SKM-1 (cell line): ENCODE measurements at regions not wholly inside any gene's neighbourhood (a gene's known extent, or its start where the extent isn't known, plus 50 kb on each side); places are given as distances from the start of the nearest gene placed in this dataset.

Experiments used
- DNase-seq: peaks from one replicate; lab custom pipeline; 2025; ENCODE audit not compliant: unreplicated experiment; lab: John Stamatoyannopoulos, UW

DNA sequence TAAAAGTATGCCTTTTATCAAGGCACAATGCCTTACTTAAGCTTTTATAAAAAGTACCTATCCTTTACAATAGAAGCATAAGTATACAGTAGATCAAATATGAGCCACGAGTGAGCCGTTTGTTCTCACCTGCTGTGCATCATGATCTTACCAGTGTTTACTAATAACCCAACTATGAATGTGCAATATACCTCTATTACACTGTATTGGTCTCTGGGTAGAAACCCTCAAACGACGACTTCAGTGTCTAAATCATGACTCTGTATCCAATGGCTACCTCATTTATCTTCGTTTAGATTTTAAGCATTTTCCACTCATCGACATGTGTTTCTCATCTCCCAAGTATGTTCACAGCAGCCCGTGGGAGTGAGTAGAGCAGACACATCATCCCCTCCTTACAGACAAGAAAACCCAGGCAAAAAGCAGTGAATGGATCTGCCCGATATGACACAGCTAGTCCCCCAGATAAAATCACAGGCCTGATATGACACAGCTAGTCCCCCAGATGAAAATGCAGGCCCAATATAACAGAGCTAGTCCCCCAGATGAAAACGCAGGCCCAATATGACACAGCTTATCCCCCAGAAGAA is 279.8 kb downstream of the TNS1 start:
- DNase-seq, result no peak

DNA sequence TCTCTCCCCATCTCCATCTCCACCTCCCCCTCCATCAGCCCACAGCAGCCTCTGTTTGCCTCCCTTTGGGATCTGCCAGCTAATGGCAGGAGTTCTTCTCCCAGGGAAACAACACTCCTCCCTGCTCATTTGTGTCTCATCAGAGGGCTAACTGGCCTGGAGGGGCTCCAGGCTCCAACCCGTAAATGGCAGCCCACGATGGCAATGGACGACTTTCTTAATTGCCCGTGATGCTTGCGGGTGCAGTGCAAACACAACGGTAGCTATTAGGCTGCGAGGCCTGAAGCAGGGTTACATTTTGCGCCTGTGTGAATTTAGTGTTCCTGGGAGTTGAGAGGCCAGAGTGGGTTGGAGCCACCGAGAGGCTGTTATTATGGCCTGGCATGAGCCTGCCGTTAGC is 285.1 kb downstream of the TNS1 start:
- no peak for DNase-seq

DNA sequence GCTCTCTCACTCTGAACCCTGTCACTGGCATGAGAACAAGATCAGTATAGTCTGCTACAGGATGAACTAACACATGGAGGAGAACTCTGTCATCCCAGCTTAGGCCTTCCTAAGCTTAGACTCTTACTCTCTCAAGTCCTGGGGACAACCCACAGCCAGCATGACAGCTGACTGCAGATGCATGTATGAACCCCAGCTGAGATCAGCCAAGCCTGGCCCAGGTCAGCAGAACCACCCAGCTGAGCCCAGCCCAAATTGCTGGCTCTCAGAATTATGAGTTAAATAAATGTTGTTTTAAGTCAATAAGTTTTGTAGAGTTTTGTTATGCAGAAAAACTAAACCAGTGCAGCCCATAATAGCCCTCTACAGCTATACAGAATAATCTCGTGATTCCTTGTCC is 287.3 kb downstream of the TNS1 start:
- no peak for DNase-seq

DNA sequence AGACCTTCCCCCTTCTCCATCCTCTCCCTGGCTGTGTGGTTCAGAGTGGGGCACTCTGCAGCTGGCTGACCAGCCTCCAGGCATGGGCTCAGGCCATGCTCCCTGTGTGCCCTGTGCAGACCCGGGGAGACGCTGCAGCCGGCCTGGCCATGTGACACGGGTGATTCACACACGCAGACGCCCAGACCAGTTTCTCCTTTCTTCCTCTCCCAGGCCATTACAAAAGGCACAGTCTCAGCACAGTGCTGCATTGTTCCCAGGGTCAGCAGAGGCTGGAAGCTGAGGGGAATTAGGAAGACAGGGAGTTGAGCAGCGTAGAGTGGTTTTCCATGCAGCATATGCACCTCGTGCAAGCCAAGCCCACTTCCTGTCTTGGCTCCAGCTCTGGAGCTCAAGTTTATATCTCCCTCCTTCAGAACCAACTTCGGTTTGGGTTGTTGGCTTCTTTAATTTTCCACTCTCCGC is 288.5 kb downstream of the TNS1 start:
- no peak for DNase-seq

DNA sequence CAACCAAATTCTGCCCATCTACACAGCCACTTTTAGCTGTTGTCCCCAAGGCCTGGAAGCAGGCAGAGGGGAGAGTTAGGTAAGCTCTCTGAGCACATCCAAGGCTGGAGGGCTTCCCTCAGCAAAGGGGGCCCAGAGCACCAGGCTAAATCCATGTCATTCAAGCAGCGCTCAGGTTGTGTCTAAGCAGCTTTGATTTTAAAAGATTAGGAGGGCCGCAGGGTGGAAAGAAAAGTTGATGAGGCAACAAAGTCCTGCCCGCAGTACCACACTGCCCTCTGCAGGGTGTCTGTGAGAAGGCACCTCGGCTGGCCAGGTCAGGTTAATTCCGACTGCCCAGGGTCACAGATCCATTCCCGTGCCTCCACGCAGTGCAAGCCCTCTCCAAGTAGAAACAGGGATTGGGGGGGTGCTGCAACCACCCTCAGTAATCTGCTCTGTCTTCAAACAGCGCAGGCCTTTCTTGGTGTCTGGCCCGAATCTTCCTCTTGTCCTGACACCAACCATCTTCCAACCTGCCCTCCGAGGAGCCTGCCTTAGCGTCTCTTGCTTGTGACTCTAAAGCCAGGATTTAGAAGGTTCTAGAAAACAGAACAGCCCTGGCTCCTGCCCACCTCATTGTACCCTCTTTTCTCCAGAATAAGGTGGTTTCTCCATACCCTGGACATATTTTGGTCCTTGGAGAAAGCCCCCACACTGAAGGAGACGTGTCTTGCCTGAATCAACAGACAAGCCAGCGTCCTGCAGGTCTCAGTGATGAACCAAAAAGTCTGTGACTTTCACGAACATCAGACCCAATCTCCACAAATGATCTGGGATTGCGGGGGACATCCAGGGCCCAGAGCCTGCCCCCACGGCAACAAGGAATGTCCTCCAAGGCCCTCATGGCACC is 289.2 kb downstream of the TNS1 start:
- DNase-seq, result peak; percentile 35

DNA sequence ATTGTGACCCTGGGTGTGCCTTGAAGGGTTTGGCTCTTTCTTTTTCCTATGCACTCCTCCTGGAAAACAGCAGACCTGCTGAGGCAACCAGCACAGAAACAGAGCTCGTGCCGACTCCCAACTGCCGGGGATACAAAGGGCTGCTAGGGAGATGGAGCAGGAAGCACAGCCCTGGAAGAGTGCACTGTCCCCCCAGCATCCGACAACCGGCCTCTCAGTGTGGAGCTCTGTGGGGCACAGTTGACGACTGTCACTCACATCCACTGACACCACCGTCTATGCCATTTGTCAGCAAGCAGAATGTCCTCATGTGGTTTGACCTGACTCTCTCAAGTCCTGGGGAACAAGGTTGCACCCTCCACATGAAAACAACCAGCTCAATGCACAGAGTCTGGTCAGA is 290.4 kb downstream of the TNS1 start:
- no peak for DNase-seq

DNA sequence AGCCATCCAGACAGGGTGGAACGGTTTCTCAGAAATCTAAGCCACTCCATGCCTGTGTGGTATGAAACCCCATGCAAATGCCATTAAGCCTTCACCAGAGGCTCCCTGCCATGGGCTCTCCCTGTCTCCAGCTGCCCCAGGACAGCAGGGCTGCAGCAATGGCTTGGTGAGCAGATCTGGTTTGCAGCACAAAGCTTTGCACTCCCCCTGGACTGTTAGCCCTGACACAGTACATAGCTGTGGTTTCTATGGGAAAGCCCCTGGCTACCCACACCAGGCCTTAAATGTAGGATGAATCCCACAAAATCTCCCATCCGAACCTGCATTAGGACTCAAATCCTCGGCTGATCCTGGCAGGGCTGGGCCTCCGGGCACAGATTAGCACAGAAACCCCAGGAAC is 291.6 kb downstream of the TNS1 start:
- DNase-seq, result no peak

DNA sequence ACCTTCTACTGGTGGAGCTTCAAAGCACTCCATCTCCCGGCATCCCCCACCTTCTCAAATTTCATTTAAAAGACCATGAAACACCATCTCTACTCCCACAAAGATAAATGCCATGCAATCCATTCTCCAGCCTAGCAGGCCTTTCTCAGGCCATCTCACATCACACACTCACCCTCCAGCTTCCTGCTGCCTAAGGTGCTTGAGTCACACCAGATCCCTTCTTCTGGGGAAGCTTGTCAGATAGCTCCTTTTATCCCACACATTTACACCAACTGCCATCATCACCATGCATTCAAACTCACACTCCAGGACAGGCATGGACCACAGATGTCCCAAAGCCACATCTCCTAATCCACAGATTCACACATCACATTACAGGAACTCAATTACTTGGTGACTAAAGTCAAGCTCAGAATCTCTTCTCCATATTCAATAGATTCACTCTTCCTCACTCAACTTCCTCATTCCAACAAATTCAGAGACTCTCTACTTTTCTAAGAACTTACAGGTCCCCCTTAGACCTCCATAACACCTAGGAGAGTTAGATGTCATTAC is 292.5 kb downstream of the TNS1 start:
- DNase-seq, result no peak

DNA sequence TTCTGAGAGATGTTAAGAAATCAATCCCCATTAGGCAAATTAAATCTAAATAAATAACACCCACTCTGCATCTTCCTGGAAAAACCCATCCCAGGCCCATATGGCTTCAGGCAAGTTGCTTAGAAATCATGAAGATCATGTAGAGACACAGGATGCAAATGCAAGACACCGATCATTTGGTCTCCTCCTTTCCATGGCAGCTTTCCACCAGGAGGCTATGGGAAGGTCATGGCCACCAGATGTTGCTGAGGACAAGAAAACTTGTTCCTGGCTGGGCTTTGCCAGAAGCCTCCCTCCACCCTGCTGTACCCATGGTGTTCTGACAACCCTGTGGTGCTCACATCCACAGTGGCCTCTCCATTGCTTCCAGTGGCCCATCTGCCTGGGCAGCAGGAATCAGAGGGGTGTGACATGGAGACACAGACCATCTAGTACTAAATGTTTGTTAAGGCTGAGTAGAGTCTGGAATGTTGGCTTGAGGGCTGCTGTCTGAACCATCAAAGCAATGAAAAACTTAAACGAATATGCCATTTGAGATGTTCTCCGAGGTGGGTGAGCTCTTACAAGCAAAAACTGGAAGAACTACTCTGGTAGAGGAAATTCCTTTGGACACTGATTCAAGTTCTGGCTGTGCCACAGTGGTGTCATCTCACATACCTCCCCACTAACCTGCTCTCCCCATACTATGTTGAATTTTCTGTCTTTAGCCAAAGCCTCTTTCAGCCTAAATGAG is 293.2 kb downstream of the TNS1 start:
- DNase-seq, result no peak

DNA sequence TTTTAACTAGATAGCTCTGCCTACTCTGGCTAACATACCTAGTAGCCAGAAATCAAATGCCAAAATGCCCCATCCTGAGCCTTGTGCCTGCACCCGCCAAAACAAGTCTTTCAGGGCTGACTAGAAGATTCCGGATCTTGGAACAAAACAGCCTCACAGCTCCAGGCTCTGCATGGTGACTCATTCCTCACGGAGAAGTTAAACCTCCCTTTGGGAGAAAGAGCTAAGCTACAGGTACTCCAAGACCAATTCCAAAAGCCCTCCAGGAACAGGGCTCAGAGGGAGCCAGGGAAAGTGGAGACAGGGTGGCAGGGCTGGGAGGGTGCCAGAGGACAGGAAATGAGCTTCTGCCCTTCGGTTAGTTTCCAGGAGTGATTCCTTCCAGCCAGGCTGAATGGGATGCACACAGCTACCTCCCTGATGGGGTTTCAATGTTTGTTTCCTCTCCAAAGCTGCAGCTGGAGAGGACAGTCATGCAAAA is 295.6 kb downstream of the TNS1 start:
- no peak for DNase-seq

DNA sequence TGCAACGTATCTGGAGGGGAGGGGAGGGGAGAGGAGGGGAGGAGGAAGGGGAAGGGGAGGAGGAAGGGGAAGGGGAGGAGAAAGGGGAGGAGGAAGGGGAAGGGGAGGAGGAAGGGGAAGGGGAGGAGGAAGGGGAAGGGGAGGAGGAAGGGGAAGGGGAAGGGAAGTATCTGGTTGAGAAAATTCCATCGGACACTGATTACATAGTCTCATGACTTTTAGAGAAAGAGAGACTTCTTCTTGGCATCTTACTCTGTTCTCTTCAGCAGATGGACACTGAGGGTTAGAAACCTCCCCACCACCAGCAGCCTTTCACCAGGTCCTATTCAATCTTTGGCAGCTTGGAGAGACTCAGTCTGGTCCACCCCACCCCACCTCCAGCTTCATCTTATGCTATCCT is 296.3 kb downstream of the TNS1 start:
- DNase-seq, result no peak

DNA sequence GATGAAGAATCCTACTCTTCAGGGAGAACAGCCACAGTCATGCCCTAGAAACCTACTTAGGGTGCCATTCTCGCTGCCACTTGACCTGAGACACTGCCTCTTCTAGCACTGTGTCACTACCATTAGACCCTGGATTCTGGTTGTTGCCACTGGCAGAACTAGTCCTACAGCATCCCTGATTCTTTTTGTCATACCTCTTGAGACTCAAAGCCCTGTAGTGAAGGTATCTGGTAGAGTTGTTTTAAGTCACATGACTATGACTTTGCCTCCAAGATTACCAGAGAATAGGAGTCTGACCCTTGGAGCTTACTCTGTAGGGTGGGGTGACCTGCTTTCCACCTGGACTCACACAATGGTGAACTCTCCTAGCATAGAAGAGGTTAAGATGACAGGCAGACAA is 296.7 kb downstream of the TNS1 start:
- DNase-seq, result no peak

DNA sequence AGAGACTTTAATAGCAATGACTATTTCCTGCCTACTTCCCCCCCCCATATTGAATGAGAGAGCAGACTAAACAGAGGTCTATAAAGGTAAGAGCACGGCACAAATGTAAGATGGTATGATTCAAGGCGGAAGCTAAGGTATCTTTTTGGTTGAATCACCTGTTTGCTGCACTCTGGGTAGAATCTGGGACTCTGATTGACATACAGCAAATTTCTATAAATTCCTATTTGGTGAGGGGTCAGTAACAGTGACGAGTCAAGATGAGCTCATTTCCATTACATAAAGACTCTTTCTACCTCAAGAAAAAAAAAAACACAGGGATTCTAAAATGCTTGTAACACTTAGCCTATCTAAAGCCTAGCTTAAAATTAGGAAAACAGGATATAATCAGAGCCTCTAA is 297.3 kb downstream of the TNS1 start:
- no peak for DNase-seq

DNA sequence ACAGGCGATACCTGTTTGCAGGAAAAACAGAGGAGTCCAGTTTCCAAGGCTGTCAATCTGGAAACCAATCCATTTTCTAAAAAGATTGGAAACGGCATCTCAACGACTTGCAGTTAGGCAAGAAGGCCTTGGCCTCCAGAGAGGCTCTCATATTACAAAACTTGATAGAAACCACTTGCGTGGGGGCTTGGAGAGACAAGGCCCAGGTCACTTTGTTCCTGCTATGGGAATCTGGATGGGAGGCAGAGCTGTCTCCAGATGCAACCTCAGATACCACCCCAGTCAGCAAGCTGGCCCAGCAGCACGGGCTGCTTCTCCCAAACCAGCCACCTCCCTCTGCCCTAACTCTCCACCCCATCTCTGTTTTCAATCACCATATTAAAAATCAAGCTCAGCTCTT is 298.8 kb downstream of the TNS1 start:
- DNase-seq, result no peak

DNA sequence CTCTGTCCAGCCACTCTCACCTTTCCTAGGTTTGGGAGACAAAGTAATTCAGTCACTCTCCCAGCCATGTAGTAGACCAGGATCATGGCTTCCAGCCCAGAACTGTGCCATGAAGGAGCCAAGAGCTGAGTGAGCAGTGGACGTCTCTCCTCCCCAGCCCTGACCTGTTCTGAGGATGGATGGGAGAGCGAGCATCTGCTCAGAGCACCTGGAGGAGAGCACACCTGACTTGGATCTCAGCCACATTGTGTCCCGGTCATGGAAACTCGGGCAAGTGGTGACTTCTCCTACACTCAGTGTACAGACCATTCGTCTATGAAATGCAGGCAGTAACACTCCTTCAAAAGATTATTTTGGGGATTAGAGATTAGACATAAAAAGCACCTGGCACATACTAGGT is 299.7 kb downstream of the TNS1 start:
- no peak for DNase-seq

DNA sequence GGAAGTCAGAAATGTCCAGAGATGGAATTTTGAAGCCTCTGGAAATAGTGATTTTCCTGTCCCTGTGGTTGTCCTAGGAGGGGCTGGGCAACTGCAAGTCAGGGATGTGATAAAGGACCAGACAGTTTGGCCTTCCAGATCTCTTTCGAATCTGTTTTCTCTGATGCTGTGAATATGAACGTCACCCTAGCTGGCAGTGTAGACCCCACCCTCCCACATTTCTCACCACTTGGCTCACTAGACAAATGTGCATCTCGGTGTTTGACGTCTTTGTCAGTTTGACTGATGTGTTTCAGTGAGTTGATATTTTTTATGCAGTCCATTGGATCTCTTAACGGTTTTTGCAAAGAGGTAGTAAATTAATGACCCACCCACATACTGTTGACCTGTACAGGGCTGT is 301.2 kb downstream of the TNS1 start:
- DNase-seq, result no peak

DNA sequence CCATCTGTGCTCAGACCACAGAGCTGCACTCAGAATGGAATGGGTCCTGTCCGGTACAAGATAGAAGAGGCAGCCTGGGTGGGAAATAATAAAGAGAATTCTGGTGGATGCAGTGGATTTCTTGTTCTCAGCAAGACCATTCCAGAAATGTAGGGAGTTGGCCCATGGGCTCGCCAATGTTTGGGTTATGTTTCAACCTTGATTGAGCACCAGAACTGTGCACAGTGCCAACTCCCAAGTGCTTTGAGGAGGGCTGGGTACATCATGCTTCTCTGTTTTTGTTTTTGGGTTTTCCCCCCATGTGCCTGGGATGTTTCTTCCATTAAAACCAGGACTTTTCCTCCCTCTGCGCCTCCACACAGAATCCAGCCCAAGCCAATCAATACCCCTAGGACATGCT is 304.1 kb downstream of the TNS1 start:
- no peak for DNase-seq

DNA sequence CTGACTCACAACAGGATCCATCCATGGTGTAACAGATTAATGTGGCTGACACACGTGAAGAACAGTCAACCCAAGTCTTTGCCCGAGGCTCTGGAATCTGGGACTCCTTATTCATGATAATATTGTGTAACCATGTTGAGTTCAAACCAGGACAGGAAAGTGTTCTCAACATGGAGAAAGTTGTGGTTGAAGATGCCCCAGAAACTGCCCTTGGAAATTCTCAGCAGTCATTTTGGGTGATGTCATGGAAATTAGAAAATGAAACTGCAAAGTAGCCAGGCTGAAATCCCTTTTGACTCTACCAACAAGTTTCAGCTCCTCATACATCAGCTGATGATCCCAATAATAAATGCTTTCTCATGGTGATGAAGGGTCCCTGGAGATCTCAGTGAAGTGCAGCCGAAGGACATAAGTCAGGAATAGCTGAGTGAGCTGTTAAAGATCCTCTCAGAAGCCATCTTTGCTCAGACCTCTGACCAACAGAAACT is 307.7 kb downstream of the TNS1 start:
- DNase-seq, result no peak

DNA sequence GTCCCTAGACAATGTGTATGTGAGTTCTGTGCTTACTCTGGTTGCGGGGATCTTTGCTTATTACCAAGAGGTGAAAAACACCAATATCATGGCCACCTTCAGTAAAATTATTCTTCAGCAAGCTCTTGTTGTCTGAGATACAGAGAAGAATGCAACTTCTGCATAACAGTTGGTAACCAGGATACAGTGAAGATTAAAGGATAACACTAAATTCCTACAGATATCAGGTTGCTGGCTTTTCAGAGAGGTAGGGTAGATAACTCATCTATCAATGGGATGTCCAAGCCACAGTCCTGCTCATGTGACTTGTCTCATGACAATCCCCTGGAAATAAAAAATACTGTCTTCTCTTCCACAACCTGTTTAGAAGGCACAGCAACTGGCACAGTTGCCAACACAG is 308.5 kb downstream of the TNS1 start:
- no peak for DNase-seq

DNA sequence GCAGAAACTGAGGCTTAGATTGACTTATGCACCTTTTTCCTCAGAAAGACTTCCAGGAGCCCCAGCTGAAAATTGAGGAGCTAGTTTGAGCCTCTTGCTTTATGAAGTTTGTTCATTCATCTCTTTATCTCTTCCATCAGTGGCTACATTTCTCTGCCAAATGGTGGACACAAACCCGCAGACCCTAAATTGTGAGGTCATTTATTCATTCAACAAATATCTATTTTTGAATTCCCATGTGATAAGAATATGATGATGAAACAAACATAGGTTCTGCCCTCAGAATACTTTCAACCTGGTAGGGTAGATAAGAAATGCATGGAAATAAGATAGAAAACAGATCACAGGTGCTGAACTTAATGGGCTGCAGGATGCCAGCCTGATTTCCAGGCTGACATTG is 309.4 kb downstream of the TNS1 start:
- no peak for DNase-seq

DNA sequence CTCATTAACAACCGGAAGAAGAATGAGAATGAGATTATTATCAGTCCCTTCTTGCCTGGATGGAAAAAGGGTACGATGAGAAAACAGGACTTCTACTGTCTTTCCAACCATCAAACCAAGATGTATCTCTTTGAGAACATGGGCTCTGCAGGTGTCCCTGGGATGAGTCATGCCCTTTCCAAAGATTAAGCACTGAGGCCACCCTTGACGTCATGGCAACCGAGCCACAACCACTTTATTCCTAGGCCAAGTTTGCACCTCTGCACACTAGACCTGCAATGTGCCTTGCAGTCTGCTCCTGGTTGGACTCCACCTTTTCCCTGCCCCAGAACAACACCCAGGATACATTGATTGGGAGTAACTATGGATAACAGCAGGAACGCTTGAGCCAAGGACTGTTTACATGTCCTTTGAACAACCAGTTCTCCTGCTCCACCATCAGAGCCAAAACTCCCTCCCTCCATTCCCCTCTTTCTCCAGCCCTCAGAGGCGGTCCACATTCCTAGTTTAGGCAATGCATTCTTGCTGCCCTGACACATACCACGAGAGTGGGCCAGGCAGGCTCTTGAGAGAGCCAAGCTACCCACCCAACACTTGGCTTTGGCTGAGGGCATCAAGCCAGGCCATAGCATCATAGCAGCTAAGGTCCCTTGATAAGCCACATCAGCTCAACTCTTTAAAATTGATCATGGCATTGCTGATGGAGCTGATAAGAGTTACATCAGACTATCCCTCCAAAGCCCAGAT is 310.7 kb downstream of the TNS1 start:
- DNase-seq, result no peak
